Lower lobe of right lung (tissue), 2 donors: ENCODE measurements at regions not wholly inside any gene's neighbourhood (a gene's known extent, or its start where the extent isn't known, plus 50 kb on each side); places are given as distances from the start of the nearest gene placed in this dataset.

Experiments
- ATAC-seq, 2 donors: fragments of 200-7000 bp; cut with Tn5 transposase; one replicate each; pipeline ENCODE4 v1.9.1; 2020 to 2022; ENCODE audit warnings: mild to moderate bottlenecking in 2 of 2, moderate library complexity in 2 of 2
- DNase-seq: peaks from one replicate; pipeline ENCODE4 v3.0.0-alpha.2; 2020
- H3K27ac ChIP-seq: fragments of 200-600 bp; one replicate; pipeline ENCODE4 v1.8.0; 2022
- H3K27me3 ChIP-seq: fragments of 200-600 bp; one replicate; pipeline ENCODE4 v1.8.0; 2022; ENCODE audit warnings: low read depth
- H3K36me3 ChIP-seq: fragments of 200-600 bp; one replicate; pipeline ENCODE4 v1.8.0; 2022; ENCODE audit warnings: mild to moderate bottlenecking
- H3K4me1 ChIP-seq: fragments of 200-600 bp; one replicate; pipeline ENCODE4 v1.8.0; 2022
- H3K4me3 ChIP-seq: fragments of 200-600 bp; one replicate; pipeline ENCODE4 v1.8.0; 2022; ENCODE audit warnings: mild to moderate bottlenecking
- H3K9me3 ChIP-seq: fragments of 200-600 bp; one replicate; pipeline ENCODE4 v1.8.0; 2022
- intact Hi-C: fragments of 100-400 bp; cut with DNase I; formaldehyde crosslinking; loops from one replicate; pipeline ENCODE4 v1.11.0; 2022
- TF ChIP-seq, protein P1 (sequence below): fragments of 200-600 bp; IDR thresholded peaks from one replicate; pipeline ENCODE4 v1.8.0; 2022; ENCODE audit warnings: antibody characterized with exemption, mild to moderate bottlenecking
- donor health status: DM: no; HTN: yes; CAD: no; lungs with severe emphysema.

DNA sequence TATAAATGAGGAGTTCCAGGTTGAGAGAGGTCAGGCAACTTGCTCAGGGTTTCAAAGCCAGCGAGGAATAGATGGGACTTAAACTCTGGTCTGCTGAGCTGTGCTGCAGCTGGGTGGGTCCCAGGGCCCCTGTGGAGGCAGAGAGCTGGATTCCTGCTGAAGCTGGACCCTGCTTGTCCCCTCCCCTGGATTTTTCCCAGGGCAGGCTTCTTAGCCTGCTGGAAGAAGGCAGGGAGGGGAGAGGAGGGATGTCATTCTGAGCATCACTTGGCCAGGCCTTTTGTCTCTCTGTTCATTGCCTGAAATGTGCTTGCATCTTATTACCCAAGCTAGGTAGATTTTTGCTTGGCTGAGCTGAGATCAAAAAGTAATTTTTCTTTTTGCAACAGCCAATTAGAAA lies 133.7 kb downstream of the DHX35 start:
- H3K36me3 ChIP-seq: no peaks in the 10 kb centered on the region
- ATAC-seq (no peak), DNase-seq (no peak)
- TF ChIP-seq, protein P1, sequence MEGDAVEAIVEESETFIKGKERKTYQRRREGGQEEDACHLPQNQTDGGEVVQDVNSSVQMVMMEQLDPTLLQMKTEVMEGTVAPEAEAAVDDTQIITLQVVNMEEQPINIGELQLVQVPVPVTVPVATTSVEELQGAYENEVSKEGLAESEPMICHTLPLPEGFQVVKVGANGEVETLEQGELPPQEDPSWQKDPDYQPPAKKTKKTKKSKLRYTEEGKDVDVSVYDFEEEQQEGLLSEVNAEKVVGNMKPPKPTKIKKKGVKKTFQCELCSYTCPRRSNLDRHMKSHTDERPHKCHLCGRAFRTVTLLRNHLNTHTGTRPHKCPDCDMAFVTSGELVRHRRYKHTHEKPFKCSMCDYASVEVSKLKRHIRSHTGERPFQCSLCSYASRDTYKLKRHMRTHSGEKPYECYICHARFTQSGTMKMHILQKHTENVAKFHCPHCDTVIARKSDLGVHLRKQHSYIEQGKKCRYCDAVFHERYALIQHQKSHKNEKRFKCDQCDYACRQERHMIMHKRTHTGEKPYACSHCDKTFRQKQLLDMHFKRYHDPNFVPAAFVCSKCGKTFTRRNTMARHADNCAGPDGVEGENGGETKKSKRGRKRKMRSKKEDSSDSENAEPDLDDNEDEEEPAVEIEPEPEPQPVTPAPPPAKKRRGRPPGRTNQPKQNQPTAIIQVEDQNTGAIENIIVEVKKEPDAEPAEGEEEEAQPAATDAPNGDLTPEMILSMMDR: no peak
- H3K4me1 ChIP-seq: no peaks in the 10 kb centered on the region
- intact Hi-C loops: no loop called here
- H3K4me3 ChIP-seq: no peak overlapping the region
- no peak overlapping the region for H3K27ac ChIP-seq
- no peaks in the 10 kb centered on the region for H3K9me3 ChIP-seq
- peaks cover 4% of the 10 kb centered on the region for H3K27me3 ChIP-seq

GRCh38 chr20:39094391-39094790 lies 132.2 kb downstream of the DHX35 start:
- H3K4me3 ChIP-seq: no peak overlapping the region
- intact Hi-C loops: no loop called here
- no peaks in the 10 kb centered on the region for H3K36me3 ChIP-seq
- no peak overlapping the region for H3K27ac ChIP-seq
- no peak for ATAC-seq
- H3K4me1 ChIP-seq: no peaks in the 10 kb centered on the region
- H3K9me3 ChIP-seq: no peaks in the 10 kb centered on the region
- no peak for DNase-seq
- TF ChIP-seq, protein P1: no peak
- no peaks in the 10 kb centered on the region for H3K27me3 ChIP-seq

DNA sequence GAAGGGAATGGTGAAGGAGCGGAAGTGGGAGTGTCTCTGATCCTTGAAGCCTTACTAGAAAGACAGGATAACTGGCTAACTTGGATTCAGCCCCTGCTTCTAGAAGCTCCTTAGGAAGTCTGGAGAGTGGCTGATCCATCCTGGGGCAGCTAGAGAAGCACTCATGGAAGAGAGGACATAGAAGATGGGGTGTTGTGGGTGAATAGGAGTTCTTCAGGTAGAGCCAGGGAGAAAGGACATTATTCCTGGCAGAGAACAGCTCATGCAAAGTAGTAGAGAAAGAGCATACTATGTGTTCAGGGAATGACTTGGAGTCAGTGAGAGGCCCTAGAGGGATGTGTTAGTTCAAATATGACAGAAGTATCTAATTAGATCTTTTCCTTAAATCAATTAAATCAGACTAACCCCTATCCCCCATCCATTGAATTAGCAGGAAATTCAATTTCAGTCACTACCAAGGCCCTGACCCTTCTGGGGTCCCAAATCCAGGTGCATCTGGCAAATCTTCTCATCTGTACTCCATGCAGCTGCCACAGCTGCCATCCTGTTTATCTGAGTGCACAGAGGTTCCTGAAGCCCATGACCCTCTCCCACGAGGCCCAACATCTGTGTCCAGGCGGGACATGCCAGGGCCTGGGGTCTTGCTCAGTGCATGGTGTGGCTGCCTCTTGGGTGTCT lies 130.7 kb downstream of the DHX35 start:
- no peak overlapping the region for H3K27ac ChIP-seq
- H3K4me1 ChIP-seq: no peaks in the 10 kb centered on the region
- TF ChIP-seq, protein P1: no peak
- intact Hi-C loops: no loop called here
- H3K4me3 ChIP-seq: no peak overlapping the region
- ATAC-seq (no peak), DNase-seq (no peak)
- no peaks in the 10 kb centered on the region for H3K36me3 ChIP-seq
- H3K27me3 ChIP-seq: no peaks in the 10 kb centered on the region
- H3K9me3 ChIP-seq: no peaks in the 10 kb centered on the region

- H3K36me3 ChIP-seq: no peaks in the 10 kb centered on the region
- H3K4me3 ChIP-seq: no peak overlapping the region
- no peaks in the 10 kb centered on the region for H3K4me1 ChIP-seq
- TF ChIP-seq, protein P1: no peak
- no peak overlapping the region for H3K27ac ChIP-seq
- ATAC-seq: no peak
- no peak for DNase-seq
- intact Hi-C loops: no loop called here
- no peaks in the 10 kb centered on the region for H3K9me3 ChIP-seq
- H3K27me3 ChIP-seq: no peaks in the 10 kb centered on the region
Observed at GRCh38 chr20:39090906-39091305, 128.8 kb downstream of the DHX35 start.

DNA sequence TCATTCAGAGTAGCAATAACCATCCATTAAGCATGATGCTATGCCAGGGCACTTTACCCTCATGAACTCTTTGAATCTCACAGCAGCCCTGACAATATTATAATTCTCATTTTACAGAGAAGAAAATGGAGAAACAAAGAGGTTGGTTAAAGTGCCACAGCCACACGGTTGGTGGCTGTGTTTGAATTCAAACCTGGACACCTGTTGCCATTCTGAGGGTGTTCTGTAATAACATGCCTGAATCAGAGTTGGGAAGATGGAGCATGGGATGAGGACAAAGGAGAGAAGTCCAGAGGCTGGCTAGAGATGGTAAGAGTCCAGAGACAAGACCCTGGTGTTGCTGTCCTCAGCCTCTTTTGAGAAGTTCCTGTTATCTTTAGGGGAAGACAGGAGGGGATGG lies 127.7 kb downstream of the DHX35 start:
- Histone ChIP-seq H3K4me3 (no peak overlapping the region), H3K9me3 (no peaks in the 10 kb centered on the region), H3K27me3 (no peaks in the 10 kb centered on the region), H3K36me3 (no peaks in the 10 kb centered on the region), H3K27ac (no peak overlapping the region), H3K4me1 (no peaks in the 10 kb centered on the region)
- TF ChIP-seq, protein P1: no peak
- intact Hi-C loops: no loop called here
- ATAC-seq (no peak), DNase-seq (no peak)
